ENCODE measurements at regions not wholly inside any gene's neighbourhood (a gene's known extent, or its start where the extent isn't known, plus 50 kb on each side); places are given as distances from the start of the nearest gene placed in this dataset.

GRCh38 chr10:42911359-42911758, 128.8 kb downstream of the BMS1 start:
- Histone ChIP-seq H3K27ac (no peak overlapping the region), H3K27me3 (peaks cover 0 to 2% (median 0%) of the 10 kb centered on the region in 7 donors), H3K9me3 (peaks cover 0 to 44% (median 16%) of the 10 kb centered on the region in 11 donors), H3K36me3 (no peaks in the 10 kb centered on the region), H3K4me3 (no peak overlapping the region), H3K4me1 (no peaks in the 10 kb centered on the region)
- DNase-seq = no peak
- 81 to 98% methylated on average over 2 of the region's 2 CpGs for WGBS, 2 donors
- no peak for ATAC-seq
- no peak for TF ChIP-seq CTCF (IDR thresholded peaks at IDR 0.05)
- intact Hi-C loops (cut with DNase I) = no loop called here

- H3K9me3 ChIP-seq = peaks cover 0 to 54% (median 19%) of the 10 kb centered on the region in 11 donors
- H3K4me1 ChIP-seq = no peaks in the 10 kb centered on the region
- intact Hi-C loops (cut with DNase I) = no loop called here
- H3K27me3 ChIP-seq = peaks cover 0 to 4% (median 0%) of the 10 kb centered on the region in 7 donors
- ATAC-seq (no peak), DNase-seq (no peak)
- no peak overlapping the region for H3K27ac ChIP-seq
- H3K36me3 ChIP-seq = no peaks in the 10 kb centered on the region
- H3K4me3 ChIP-seq = no peak overlapping the region
- no peak for TF ChIP-seq CTCF (IDR thresholded peaks at IDR 0.05)
Measured at GRCh38 chr10:42916974-42917373, 134.4 kb downstream of the BMS1 start.

GRCh38 chr10:42917821-42918220, 135.2 kb downstream of the BMS1 start:
- Histone ChIP-seq H3K36me3 (no peaks in the 10 kb centered on the region), H3K27me3 (peaks cover 0 to 4% (median 0%) of the 10 kb centered on the region in 7 donors), H3K4me3 (no peak overlapping the region), H3K4me1 (no peaks in the 10 kb centered on the region), H3K27ac (no peak overlapping the region), H3K9me3 (peaks cover 0 to 62% (median 21%) of the 10 kb centered on the region in 11 donors)
- TF ChIP-seq CTCF (IDR thresholded peaks at IDR 0.05) = no peak
- intact Hi-C loops (cut with DNase I) = no loop called here
- no peak for ATAC-seq
- no peak for DNase-seq
- WGBS, 2 donors = 31 to 51% methylated on average over 2 of the region's 2 CpGs

- H3K9me3 ChIP-seq = peaks cover 0 to 35% (median 14%) of the 10 kb centered on the region in 11 donors
- intact Hi-C loops (cut with DNase I) = no loop called here
- peaks cover 0 to 17% (median 0%) of the 10 kb centered on the region in 7 donors for H3K27me3 ChIP-seq
- H3K4me1 ChIP-seq = no peaks in the 10 kb centered on the region
- H3K36me3 ChIP-seq = no peaks in the 10 kb centered on the region
- ATAC-seq = no peak
- TF ChIP-seq CTCF (IDR thresholded peaks at IDR 0.05) = no peak
- no peak overlapping the region for H3K4me3 ChIP-seq
- no peak for DNase-seq
- no peak overlapping the region for H3K27ac ChIP-seq
- WGBS, 2 donors = 83% methylated on average over 2 of the region's 2 CpGs
Measured at GRCh38 chr10:42921951-42922350, 139.4 kb downstream of the BMS1 start.
